GM08714 (cell line): ENCODE measurements at regions not wholly inside any gene's neighbourhood (a gene's known extent, or its start where the extent isn't known, plus 50 kb on each side); places are given as distances from the start of the nearest gene placed in this dataset.

Source experiments
- H3K4me3 ChIP-seq: fragments of 200-500 bp; sonication (Bioruptor generic); 2 replicates; pipeline ENCODE4 v1.5.1; 2014; ENCODE audit warnings: mild to moderate bottlenecking, low read length, inconsistent platforms
- ZNF274 ChIP-seq: IDR thresholded peaks from 2 replicates; pipeline ENCODE4 v1.6.1; 2012; ENCODE audit warnings: mild to moderate bottlenecking, low read depth, low read length

DNA sequence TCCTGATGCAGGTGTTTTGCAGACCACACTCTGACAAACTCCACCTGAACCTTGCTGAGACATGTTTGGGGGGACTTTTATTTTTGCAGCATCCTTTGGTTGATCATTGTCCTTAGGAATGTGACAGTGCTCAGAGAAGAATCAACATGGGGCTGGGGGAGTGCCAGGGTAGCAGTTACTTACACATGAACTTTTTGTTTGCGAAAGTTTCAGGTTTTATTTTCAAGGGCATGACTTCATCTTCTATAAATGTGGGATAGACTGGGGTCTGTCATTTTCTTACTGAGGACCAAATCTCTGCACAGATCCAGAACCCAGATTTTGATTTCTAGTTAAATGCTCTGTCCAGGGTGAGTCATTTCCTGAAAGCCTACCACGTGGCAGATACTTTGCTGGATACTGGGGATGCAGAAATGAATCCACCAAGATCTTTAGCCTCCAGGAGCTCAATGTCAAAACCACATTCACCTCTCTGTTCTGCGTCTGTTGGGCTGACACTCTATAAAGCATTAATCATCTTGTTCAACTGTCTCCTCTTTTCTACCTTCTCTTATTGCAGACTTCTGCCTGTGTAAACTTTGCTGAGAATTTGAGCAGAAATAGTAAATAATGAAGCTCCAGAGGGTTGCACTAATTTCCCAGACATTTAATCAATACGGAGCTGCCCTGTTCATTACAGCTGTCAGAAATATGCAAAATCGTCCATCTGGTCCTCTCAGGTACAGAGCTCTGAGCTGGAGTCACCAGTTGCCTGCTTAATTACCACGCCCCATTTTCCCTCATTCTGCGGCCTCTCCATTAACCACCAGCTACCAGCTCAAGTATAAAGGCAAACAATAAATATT is 387.9 kb downstream of the MIAT start:
- no peak for TF ChIP-seq ZNF274

DNA sequence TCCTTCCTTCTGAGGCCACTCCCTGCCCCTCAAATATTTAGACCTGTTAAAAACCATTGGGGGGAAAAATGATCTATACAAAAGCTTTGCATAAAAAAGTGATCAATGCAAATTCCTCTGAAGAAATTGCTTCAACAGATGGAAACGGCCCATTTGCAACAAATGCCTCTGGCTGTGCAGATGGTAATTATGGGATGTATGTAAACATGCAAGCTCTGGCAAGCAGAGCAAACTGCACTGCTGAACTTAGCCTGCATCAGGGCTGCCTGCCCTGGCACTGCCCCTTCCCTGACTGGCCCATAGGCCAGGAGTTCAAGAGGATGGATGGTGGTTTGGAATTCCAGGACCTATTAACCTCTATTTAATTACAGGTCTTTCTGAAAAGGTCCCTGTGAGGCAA is 388.7 kb downstream of the MIAT start:
- no peak overlapping the region for H3K4me3 ChIP-seq
- no peak for TF ChIP-seq ZNF274

More for the DNA sequence above, 387.9 kb downstream of the MIAT start:
- H3K4me3 ChIP-seq, result no peak overlapping the region

DNA sequence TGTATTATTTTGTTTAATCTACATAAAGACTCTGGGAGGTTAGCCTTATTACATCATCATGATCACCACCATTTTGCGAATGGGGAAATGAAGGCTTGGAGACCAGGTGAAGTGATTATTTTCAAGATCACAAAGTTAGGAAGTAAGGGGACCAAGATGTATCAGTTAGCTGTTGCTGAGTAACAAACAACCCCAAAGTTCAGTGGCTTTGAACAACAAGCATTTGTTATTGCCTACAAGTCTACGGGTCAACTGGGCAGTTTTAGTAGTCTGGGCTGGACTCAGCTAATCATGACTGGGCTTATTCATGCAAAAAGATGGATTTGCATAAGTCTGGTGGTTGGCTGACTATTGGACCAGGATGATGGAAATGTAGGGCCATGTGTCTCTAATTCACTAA is 389.2 kb downstream of the MIAT start:
- no peak for TF ChIP-seq ZNF274
- H3K4me3 ChIP-seq, result no peak overlapping the region

DNA sequence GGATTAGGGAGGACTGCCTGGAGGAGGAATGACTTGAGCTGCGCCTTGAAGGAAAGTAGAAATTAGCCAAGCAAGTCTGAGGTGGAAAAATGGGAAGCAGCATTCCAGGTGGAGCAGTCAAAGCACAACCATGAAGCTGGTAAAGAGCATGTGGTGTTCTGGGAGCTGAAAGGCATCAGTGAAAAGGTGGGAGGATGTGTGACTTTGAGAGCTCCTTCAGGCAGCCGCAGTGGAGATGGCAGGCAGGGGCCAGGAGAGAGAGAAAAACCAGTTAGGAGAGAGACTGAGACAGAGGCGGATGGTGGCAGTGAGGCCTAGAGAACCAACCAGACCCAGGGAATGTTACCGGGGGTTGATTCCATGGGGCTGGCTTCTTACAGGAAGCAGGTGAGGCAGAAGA is 393.4 kb downstream of the MIAT start:
- no peak overlapping the region for H3K4me3 ChIP-seq
- no peak for TF ChIP-seq ZNF274

DNA sequence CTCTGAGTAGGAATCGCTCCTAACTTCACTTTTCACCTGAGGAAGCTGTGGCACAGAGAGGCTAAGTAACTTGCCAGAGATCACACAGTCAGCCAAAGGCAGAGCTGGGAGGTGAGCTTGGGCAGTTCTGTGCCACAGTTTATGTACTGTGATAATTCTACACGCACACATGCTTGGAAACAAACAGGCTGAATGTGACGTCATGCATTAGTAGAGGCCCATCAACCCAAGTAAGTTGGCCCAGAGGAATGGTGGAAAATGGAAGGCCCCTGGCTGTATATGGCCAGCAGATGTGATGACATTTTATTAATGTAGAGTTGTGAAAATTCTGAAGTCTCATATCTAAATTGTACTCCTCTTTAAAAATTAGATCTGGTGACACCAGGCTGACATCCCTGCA is 394.0 kb downstream of the MIAT start:
- no peak overlapping the region for H3K4me3 ChIP-seq
- no peak for TF ChIP-seq ZNF274

DNA sequence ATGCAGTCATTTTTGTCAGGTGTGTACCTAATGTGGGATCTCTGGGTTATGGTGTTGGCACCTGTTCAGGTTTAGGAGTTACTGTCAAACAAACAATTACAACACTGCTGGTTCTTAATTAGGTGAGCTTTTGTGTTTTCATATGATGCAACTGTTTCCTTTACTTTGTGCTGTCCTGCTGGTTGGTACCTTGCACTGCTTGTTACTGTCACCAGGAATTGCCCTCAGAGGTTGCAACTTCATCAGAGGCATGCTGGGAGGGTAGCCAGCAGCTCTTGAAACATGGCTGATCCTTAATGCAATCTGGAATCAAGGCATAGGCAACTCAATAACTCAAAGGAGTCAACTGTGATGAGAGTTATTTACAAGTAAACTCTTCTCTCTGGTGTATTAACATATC is 400.3 kb downstream of the MIAT start:
- TF ChIP-seq ZNF274, result no peak
- H3K4me3 ChIP-seq, result no peak overlapping the region

DNA sequence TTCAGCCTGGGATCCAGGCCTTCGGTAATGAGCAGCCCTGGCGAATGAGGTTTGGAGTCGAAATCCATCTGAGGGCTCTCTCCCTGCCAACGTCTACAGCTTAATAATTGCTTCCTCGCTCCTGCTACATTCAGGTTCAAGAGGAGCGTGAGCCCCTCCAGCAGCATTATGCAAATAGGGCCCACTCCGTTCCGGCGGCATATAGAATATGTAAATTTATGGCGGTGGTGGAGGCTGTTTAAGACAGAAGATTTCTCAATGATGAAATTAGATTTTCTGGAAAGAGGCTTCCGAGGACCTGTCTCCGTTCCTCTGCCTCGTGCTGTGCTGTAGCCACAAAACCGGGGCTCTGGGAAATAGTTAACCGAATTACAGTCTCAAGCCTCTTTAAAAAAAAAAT is 402.8 kb downstream of the MIAT start:
- TF ChIP-seq ZNF274, result no peak
- no peak overlapping the region for H3K4me3 ChIP-seq

DNA sequence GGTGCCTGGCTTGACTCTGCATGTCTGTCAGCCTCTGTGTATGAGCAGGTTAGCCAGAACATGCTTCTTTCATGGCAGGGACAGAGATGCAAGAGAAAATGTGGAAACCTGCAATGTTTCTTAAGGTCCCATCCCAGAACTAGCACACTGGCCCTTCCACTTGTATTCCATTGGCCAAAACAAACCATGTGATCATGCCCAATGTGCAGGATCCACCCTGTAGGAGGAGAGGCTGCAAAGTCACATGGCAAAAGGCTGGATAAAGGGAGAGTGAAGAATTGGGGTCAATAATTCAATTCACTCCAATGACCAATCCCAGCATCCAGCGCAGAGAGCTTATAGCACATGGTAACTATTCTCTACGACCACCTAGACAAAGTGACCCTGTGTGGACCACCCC is 405.5 kb downstream of the MIAT start:
- no peak for TF ChIP-seq ZNF274
- H3K4me3 ChIP-seq, result no peak overlapping the region

DNA sequence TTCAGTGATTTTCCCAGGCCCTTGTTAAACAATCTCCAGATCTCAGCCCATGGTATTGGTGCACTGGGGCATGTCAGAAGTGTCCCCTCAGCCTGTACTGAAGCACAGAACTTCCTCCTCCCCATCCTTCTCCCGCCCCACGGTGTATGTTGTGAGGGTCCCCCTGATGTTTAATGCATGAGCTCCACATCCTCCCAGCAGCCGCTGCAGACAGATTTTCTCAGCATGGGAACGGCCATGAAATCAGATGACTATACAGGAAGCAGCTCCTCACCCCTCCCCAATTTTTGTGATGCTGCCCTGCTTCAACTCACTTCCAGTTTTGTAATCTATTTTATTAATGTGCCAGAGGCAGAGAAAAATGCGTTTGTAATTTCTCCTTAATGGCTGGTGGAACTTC is 406.0 kb downstream of the MIAT start:
- no peak overlapping the region for H3K4me3 ChIP-seq
- TF ChIP-seq ZNF274, result no peak

DNA sequence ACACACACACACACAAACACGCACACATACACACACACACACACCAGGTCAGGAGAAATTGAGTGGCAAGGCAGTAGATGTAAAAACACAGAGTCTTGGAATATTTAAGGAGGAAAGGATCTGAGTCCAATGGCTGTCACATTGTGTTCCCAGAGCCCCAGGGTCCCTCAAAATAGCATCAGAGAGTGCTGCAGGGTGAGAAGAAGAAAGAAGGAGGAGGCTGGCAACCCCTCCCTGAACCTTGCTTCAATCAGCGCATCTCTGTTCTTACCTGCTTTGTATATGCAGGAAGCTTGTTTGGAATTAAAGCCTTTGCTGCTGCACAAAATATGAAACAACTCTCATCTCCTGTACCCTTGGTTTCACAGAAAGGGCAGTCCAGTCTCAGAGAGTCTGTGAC is 406.5 kb downstream of the MIAT start:
- no peak overlapping the region for H3K4me3 ChIP-seq
- no peak for TF ChIP-seq ZNF274

DNA sequence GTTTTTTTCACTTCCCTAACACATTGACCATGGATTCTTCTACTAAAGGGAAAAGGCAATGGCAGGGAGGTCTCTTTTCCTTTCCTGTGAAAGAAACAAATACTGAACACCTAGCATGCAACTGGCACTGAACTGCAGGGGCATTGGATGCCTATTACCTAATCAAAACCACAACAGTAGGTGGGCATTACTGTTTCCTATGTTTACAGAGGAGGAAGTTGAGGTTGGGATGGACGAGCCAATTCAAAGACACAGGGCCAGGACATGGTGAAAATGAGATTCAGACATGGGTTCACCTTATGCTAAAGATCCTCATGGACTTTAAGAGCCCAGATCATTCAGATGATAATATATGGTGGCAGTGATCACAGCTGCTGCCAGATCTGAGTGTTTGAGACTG is 407.0 kb downstream of the MIAT start:
- no peak for TF ChIP-seq ZNF274
- H3K4me3 ChIP-seq, result no peak overlapping the region

DNA sequence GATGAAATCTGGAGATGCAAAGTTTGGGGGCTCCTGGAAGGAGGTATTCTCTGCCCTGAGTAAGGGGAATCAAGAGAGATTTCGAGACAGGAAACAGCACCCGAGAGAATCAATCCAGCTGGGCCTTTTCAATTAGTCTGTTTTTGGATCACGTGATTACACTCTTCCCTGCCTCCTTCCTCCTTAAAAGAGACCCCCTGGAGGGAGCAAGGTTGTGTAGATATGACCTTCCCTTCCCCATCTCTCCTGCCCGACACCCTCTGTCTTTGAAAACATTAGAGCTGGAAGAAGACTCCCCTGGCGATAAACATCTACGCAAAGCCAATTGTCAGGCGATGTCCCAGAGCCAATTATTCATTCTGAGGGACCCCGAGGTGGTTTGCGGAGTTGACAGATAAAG is 407.9 kb downstream of the MIAT start:
- TF ChIP-seq ZNF274, result no peak
- H3K4me3 ChIP-seq, result no peak overlapping the region

DNA sequence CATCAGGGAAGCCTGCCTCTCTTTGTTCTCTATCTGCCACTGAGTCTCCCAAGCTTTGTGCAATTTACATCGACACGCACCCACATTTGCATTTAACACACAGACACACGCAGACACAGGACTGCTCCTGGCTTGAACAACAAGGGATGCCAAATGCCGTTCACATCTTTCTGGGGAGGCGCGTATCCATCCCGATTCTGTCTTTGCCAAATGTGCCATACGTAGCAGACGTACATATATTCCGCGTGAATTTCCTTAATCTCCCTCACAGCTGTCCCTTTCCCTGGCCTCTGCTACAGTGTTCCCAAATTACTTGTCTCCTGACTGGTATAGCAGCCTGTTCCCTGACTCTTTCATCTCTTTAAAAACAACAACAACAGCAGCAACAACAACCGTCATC is 409.5 kb downstream of the MIAT start:
- TF ChIP-seq ZNF274, result no peak
- no peak overlapping the region for H3K4me3 ChIP-seq

DNA sequence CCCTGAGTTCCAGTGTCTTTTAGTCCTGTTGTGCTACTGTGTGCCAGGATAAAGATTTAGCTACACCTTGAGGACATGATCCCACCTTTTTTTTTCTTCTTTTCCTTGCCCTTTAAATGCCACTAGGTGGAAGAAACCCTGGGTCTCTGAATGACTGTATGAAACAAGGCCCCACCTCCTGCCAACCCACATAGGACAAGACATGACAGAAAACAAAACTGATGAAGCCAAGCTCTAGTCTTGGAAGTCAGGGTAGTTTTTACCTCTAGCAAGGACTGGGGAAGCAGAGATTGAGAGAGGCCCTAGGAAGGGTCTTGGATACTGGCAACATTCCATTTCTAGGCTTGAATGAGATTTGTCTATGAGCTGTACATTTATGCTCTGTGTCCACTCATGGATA is 410.7 kb downstream of the MIAT start:
- TF ChIP-seq ZNF274, result no peak
- no peak overlapping the region for H3K4me3 ChIP-seq

DNA sequence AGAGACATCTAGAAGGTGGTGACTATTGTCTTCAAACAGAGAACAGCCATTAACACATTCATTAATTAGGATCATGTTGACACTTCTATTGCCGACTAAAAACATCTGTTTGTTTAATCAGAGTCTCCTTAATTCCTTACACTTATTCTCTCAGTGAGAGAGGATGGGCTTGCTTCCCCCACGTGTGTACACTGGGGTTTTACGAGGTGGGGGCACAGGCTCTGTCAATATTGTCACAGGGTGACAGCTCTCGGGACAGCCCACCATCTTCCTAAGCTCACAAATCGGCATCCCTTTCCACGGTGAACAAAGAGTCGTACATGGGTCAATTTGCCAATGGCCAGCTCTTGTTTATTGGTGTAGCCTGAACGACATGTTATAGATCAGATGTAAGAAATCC is 413.2 kb downstream of the MIAT start:
- no peak for TF ChIP-seq ZNF274
- H3K4me3 ChIP-seq, result no peak overlapping the region
